HG03097 (cell line): ENCODE measurements at regions not wholly inside any gene's neighbourhood (a gene's known extent, or its start where the extent isn't known, plus 50 kb on each side); places are given as distances from the start of the nearest gene placed in this dataset.

Experiments used
- ATAC-seq: cut with Tn5 transposase; IDR thresholded peaks from one replicate; pipeline ENCODE4 v1.9.1; 2021; ENCODE audit not compliant: unreplicated experiment, low FRiP score

DNA sequence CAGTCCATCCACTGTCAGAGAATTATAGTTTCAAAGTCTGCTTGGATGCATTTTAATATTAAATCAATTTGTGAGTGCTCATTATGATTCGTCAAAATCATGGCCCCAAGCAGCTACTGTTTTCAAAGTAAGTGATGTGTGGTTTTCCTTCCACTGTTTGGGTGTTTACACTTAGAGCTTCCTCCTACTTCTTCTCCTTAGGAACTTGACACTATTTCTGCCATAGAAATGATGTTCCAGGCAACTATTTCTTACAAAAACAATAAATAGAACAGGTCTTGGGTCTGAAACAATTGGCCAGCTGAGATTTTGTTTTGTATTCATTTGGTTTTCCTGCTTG is 132.8 kb upstream of the RAI14 start:
- peak; percentile 19 for ATAC-seq

DNA sequence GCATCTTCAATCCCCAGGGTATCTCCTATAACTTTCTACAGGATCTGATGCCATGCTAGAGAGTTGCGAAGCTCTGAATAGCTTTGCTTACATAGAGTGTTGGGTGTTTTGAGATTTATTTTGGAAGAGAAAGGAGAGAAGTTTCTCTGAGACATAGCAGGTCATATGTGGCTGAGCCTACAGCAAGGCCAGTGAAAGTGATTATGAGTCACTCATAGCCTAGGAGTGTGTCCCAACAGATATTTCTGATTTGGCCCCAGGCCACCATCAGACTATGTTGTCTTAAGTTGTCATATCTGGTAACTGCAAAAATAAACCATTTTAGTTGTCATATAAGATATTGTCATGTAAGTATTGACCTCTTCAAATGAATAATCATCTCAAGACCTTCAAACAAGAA is 132.0 kb upstream of the RAI14 start:
- no peak for ATAC-seq

DNA sequence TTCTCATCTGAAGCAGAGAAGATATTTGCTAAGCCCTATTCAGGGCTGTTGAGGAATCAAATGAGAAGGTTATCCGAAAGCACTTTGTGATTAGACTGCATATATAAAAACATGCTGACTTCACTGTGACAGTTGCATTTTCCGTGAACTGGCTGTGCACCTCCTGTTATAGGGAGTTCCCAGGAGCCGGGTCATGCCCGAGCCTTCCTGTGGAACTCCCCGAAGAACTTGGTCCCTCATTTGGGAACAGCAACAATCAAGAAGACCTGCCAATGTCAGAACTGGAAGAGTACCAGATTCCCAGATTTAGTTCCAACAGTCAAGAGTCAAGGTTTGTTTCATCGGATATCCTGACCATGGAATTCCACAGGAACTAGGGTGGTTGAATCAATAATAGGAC is 130.4 kb upstream of the RAI14 start:
- ATAC-seq: no peak

DNA sequence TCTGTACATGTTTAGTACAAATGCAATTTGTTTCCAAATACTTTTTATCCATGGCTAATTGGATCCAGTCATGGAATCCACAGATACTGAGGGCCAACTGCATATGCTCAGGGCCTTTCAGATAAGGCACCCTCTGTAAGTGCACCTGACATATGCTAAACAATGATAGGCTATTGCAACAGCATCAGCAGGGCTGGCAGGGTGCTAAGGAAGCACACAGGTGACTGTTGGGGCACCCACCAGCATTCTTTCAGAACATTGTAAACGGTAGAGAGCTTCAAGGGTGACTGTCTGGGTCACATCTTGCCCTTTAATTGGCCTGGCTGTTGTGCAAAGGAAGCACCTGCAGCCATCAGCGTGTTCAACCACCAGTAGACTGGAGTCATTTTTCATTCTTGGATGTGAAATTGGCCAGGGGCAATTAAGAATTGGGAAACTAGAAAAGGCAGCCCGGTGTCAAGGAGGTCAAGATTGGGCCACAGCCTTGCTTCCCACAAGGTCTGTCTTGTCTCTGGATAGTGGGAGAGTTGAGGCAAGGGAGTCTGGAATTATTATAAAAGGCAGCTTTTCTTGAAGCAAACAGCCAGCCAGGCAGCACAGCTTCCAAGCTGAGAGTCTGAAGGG is 129.3 kb upstream of the RAI14 start:
- no peak for ATAC-seq

DNA sequence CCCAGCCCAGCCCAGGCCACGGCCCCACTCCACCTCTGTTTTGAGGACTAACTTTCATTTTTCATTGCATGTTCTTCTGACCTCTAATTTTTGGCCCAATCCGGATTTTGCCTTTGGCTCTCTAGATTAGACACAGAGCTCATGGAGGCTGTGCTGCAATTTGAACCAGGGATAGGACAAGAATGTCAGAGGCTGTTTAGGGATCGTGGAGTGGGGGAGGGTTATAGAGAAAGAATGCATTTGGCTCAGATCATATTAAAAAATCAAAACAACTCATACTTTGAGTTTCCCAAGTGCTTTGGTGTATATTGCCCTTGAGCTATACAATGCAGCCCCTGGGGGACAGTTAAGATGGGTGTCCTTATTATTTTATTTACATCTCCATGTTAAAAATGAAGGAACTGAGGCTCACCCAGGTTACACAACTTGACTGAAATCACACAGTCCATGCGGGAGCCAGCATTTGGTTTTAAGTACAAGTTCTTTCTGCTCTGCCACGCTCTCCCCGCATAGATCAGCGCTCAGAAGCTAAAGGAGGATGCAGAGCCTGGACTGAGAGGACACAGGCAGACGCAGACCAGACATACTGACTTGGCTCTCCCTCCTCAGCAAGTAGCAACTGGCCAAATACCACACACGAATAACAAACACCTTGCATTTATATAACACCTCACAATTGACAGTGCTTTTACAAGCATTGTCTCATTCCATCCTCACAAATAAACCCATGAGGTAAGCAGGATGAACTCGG is 126.4 kb upstream of the RAI14 start:
- no peak for ATAC-seq

DNA sequence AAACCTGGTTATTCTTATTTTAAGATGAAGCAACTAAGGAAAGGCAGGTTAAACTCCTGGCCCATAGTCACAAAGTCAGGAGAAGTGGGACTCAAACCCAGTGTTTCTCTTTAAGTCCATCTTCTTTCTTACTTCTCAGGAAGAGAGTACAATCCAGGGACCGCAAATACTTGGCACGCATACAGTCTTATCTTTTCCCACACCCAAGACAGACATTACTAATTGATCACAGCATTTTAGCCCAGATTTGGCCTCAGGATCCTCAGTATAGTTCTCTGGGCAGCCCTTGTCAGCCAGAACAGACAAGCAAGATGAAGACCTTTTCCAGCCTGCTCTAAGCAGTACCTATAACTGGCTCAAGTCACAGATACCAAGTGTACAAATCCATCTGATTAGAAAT is 125.5 kb upstream of the RAI14 start:
- no peak for ATAC-seq

DNA sequence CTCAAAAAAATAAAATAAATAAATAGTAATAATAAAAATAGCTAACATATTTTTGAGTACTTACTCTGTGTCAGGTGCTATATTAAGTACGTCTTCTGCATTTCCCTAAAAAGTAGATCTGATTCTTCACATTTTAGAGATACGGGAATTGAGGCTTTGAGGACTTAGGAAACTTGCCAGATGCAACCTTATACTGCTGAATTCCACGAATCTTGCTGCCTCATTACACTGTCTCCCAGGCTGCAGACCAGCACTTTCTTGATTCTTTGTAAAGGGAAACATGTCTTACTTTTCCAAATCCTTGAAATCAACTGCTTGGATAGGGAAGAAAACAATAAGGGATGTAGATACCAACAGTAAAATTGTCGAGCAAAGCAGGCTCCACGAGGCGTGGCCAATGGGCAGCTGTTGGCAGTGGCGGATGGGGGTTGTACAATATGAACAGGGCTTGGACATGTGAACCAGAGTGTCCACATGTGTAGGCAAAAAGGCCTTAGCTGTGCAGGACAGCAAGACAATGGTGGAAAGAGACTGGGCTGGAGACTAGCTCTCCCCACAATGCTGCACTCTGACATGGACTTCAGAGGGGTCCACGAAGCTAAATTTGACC is 124.3 kb upstream of the RAI14 start:
- ATAC-seq: no peak

DNA sequence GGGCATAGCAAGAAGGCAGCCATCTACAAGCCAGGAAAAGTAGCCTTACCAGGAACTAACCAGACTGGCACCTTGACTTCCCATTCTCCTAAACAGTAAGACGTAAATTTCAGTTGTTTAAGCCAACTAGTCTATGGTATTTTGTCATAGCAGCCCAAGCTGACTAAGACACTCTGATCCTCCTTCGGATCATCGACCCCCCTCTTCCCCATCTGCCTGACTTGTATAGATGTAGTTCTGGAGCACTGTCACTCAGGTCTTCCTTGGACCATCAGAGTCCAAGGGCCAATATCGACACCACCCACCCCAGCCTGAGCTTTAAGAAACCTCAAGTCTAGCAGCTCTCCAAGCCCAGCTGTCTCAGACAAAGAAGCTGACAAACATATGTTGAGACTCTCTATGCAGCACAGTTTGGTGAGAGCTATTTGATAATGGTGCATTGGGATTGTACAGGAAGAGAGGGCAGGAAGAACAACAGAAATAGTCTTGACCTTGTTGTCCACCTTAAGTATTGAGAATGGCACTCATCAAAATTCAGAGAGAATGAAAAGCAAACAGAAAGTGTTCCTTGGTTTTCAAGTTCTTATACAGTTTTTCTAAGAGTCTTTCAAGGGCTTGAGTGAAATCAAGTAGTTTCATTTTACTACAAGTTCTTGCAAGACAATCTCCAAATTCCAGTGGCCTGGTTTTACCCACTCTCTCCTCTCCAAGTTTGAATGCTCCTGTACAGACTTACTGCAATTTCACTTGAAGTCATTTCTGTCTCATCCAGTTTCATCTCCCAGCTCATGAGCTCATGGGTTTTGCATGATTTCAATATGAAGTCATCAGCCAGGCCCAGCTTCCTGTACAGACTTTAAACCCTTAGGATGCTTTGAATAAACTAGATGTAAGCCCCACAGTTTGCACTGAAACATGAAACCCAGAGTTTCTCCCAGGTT is 122.3 kb upstream of the RAI14 start:
- ATAC-seq: peak; percentile 82

DNA sequence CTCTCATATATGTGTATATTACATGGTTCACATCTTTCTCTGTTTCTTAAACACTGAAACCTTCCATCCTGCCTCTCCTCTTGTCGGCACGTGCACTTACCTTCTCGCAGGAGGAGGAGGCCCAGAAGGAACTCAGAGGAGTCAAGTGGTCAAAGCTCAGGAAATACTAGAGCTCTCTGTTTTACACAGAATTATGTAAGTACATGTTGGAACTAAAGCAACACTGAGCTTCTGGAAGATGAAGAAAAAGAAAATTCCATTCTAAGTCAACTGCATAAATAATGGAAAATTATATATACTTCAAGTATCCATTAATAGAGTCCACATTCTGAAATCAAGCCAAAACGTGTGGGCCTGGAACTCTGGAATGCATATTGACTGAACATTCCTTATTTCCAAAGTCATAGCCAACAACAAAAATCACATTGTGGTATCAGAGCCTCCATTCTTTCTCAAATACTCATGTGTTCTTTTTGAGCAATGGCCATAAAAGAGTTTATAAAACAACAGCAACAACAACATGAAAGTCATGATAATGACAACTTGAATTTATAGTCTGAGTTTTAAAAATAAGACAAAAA is 121.5 kb upstream of the RAI14 start:
- no peak for ATAC-seq

DNA sequence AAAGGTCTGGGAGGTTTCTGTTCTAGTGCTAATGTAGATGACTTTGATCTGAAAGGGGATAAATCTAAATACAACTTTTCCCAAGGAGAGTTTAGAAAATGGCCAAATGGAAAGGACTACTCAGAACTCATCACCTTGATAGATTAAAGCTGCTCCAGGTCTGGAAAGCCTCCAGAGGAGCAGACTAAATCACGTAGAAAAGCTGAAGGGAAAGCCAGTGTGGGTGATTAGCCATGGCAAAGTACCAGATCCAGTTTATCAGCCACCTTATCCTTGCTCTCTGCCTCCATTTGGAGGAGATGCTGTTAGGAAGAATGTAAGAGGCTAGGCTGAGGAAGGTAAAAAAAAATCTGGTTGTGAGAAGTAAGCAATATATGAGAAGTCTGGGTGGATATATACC is 120.7 kb upstream of the RAI14 start:
- ATAC-seq: no peak

DNA sequence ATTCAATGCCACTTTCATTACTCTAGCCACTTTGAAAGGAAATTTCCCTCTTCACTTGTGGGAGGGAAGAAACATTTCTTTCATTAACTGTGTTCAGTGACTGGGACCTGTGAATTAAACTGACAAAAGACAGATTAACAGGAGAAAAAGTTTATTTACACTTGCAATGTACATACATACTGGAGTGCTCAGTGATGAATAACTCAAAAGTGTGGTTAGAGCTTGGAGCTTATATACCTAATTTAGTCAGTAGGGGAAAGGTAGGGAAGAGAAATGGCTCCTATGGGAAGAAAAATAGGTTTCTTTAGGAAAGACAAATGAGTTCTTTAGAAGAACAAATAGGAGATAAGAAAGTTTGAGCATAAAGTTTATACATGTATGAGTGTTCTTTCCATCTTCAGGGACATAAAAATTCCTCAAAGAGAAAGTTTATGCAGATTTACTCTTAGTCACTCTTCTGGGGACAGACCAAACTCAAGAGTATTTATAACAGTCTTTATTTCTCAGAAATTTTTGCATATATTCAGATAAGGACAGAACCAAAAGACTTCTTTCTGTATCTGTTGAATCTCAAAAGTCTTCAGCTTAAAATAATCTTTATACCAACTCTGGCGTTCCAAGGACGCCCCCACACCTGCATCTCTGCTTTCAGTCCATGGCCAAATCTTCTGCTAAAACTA is 120.0 kb upstream of the RAI14 start:
- no peak for ATAC-seq

DNA sequence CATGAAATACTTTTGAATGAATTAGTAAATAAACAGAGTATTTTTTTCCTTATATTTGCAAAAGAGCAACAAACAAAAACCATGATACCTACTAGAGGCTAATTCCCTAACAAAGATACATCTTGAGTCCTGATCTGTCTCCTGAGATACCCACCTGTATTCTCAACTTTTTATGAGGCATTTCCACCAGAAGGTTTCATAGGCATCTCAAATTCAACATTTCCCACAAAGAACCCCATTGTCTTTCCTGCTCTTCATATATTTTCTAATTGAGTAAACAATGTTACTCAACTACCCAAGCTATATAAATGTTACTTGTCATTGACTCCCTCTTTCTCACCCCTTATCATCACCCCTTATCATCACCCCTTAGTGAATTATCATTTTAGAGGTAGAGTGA is 119.4 kb upstream of the RAI14 start:
- no peak for ATAC-seq

DNA sequence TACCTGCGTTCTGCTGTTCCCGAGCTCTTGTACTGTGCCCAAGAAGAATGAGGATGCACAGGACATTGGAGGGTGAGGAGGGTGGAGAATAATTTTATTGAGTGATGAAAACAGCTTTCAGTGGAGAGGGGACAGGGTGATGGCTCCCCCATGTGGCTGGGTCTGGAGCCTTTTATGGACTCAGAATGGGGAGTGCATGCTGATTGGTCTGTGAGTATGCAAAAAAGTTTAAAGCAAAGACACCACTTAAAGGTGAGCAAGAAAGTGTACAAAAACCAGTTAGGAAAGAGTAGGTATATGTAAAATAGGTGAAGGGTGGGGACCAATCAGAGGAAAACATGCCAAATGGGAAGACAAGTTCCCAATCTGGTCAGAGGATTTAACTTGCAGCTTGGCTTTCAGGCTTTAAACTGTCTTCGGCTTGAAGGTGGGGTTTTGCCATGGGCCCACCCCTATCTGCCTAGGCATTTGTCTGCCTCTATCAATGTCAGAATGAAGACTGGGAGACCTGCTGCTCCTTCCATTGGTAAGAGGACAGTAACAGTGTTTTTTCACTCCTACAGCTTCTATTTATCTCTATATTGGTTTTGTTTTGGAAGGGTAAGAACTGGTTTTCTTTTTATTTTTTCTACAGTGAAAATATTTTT is 118.0 kb upstream of the RAI14 start:
- ATAC-seq: no peak

DNA sequence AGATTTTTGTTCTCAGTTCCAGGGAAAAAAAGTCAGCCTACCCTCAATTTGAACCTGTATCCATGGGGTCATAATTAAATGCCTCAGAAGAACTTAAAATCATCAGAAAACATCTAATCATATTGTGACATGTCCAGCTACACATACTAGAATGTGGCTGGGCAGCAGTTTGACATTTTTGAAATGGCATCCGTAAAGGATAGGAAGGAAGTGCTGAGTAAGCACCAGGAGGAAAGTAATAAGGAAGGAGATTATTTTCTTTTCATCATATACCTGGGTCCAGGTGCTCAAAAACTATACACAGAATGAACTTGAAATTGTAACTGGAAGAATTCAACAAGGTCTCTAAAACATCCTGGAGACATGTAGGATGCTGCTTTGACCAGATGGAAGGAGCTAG is 116.9 kb upstream of the RAI14 start:
- ATAC-seq: no peak

DNA sequence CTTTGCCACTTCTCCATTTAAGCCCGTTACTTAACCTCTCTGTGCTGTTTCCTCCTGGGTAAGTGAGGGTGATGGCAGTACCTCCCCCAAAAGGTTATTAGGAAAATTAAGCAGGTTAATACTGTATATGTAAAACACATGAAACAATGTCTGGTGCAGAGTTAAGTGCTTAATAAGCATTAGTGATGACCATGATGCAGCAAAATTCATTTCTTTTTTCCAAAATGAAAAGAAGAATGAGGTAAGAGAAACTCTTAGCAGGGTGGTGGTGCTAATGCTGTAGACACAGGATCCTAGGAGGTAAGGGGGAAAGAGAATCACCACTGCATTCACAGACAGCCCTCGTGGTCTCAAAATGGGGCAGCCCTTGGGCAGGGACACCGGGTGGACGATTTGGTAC is 115.1 kb upstream of the RAI14 start:
- ATAC-seq: no peak

DNA sequence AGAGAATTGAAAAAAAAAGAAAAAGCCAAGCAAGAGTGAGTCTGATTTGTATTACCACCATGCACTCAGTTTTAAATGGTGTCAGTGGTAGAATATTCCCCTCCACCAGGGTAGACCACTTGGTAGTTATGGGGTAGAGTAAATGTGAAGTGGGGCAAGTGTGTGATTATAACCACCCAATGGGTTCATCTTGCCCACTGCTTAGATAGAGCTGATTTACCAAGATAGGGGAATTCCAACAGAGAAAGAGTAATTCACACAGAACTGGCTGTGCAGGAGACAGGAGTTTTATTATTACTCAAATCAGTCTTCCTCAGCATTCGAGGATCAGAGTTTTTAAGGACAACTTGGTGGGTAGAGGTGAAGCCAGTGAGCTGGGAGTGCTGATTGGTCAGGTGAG is 113.3 kb upstream of the RAI14 start:
- ATAC-seq: no peak

DNA sequence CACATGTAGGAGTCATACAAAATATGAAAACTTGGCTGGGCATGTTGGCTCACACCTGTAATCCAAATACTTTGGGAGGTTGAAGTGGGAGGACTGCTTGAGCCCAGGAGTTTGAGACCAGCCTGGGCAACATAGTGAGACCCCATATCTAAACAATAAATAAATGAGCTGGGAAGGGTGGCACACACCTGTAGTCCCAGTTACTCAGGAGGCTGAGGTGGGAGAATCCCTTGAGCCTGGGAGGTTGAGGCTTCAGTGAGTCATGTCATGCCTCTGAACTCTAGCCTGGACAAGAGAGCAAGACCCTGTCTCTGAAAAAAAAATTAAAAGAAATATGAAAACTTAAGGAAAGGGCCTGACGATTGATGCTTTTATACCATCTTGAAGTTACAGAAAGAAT is 112.4 kb upstream of the RAI14 start:
- no peak for ATAC-seq

DNA sequence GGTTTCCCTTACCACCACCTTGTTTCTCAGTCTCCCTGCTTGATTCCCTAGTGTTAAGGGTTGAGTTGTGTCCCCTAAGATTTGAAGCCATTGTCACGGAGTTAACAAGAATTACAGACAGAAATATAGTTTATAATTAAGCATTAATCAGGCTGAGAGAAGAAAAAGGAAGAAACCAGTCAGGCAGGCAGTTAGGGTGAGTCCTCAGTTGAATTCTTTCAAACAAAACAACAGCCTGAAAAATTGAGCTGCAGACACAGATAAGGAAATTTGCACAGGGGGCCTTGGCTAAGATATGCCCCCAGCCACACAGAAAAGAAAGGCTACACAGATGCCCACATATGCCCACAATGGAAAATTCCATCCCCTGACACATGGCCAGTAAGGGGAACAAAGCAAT is 111.7 kb upstream of the RAI14 start:
- no peak for ATAC-seq

DNA sequence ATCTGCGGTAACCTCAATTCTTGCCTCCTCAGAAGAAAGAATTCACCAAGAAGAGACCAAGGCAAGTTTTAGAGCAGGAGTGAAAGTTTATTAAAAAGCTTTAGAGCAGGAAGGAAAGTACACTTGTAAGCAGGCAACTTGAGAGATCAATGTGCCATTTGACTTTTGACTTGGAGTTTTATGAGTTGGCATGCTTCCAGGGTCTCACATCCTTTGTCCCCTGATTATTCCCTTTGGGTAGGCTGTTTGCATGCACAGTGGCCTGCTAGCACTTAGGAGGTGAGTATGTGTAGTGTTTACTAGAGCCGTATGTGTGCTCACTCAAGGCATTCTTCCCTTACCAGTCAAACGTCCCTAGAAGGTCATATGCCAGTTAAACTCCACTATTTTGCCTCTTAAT is 111.0 kb upstream of the RAI14 start:
- no peak for ATAC-seq

DNA sequence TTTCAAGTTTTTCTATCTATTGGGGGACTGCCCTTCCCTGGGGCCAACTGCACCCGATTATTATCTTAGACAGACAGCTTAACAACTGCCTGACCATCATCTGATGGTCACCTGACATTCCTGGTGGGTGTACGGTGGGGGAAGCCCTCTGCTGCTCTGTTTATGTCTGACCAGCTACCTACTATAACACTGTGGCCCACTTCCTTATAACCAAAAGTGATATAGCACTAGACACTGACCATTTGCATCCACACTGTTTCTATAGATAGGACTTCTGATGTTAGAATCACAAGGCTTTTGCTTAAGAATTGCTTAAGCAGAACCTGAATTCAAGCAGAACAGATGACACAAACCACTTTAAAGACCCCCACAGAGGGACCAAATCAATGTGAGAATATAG is 110.5 kb upstream of the RAI14 start:
- no peak for ATAC-seq
